ENCODE measurements at regions not wholly inside any gene's neighbourhood (a gene's known extent, or its start where the extent isn't known, plus 50 kb on each side); places are given as distances from the start of the nearest gene placed in this dataset.

- TF ChIP-seq CTCF (IDR thresholded peaks at IDR 0.05) = no peak
- TF ChIP-seq POLR2AphosphoS5 (IDR thresholded peaks at IDR 0.05) = no peak
These were observed 406.5 kb upstream of the SUCLG2 start for GRCh38 chr3:68060910-68061309.
